Uterus (tissue), 2 donors: ENCODE measurements at regions not wholly inside any gene's neighbourhood (a gene's known extent, or its start where the extent isn't known, plus 50 kb on each side); places are given as distances from the start of the nearest gene placed in this dataset.
"Not testable (repeated sequence)": the region's sequence is repeated elsewhere in the genome, so short reads cannot be mapped to it uniquely, and the experiment has no call there.

Source experiments
- POLR2A ChIP-seq, 2 donors: fragments of 450-650 bp; IDR thresholded peaks; one replicate each; pipeline ENCODE4 v1.6.1; 2016; ENCODE audit warnings: antibody characterized with exemption in 2 of 2, mild to moderate bottlenecking in 1 of 2, moderate library complexity in 1 of 2
- TF ChIP-seq, protein P1 (sequence below), 4 experiments: fragments of 200-600 bp in 2 of 4; fragments of 450-650 bp in 2 of 4; sonication (generic) in 2 of 4; IDR thresholded peaks; one replicate each; pipeline ENCODE4 v1.5.1; 2016 to 2019; ENCODE audit warnings: antibody characterized with exemption in 4 of 4, mild to moderate bottlenecking in 2 of 4, moderate library complexity in 1 of 4

DNA sequence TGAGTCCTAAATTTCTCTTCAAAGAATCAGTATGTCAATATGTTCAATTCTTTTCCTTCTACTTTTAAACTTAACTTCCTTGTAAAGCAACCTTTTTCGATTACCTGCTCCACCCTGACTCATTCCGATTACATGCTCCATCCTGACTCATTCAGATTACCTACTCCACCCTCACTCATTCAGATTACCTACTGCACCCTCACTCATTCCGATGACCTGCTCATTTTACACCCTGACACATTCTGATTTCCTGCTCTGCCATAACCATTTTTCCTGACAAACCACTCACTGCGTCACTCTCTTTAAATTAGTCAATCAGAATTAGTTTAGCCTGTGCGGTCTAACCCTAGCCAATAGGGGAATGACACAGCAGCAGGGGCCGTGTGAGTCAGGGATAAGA is 83.9 kb upstream of the SHISA3 start:
- TF ChIP-seq, protein P1, sequence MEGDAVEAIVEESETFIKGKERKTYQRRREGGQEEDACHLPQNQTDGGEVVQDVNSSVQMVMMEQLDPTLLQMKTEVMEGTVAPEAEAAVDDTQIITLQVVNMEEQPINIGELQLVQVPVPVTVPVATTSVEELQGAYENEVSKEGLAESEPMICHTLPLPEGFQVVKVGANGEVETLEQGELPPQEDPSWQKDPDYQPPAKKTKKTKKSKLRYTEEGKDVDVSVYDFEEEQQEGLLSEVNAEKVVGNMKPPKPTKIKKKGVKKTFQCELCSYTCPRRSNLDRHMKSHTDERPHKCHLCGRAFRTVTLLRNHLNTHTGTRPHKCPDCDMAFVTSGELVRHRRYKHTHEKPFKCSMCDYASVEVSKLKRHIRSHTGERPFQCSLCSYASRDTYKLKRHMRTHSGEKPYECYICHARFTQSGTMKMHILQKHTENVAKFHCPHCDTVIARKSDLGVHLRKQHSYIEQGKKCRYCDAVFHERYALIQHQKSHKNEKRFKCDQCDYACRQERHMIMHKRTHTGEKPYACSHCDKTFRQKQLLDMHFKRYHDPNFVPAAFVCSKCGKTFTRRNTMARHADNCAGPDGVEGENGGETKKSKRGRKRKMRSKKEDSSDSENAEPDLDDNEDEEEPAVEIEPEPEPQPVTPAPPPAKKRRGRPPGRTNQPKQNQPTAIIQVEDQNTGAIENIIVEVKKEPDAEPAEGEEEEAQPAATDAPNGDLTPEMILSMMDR (IDR thresholded peaks at IDR 0.05) = not testable (repeated sequence)
- not testable (repeated sequence) for TF ChIP-seq POLR2A (IDR thresholded peaks at IDR 0.05)
